ENCODE measurements at regions not wholly inside any gene's neighbourhood (a gene's known extent, or its start where the extent isn't known, plus 50 kb on each side); places are given as distances from the start of the nearest gene placed in this dataset.

DNA sequence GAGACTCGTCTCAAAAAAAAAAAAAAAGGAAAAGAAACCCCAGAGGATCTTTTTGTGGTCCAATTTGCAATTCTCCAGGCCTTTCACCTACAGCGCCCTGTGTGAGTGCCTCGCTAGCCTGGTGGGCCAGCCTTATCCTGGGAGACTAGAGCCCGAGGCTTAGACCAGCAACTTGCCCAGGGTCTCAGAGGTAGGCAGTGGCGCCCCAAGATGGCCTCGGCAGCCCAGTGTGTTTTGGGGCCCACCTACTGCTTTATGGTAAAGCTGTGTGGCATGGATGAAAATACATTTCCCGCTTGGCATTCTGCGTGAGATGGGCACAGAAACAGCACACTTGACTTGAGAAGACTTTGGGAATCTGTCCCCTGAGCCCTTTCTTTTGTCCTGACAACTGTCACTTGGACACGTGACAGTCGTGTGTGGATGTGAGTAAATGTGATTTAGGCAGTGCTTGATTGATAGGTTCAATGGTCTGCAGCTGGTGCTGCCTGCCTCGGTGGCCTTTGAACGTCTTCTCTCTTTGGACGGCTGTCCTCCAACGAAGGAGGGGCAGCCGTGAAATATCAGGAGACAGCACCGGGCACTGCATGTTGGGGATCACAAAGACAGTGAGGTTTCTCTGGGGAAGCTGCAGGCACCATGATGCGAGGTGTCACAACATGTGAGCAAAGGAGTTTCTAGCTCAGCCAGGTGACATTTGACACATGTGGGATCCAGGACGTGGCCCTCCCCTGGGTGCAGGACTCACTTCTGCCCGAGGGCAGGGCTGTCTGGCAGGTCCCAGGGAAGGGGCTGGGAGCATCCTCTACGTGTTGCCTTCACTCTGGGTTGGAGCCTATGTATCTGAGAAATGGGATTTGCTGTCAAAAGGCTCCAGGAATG lies 209.5 kb upstream of the TWIST2 start:
- no peak for DNase-seq

DNA sequence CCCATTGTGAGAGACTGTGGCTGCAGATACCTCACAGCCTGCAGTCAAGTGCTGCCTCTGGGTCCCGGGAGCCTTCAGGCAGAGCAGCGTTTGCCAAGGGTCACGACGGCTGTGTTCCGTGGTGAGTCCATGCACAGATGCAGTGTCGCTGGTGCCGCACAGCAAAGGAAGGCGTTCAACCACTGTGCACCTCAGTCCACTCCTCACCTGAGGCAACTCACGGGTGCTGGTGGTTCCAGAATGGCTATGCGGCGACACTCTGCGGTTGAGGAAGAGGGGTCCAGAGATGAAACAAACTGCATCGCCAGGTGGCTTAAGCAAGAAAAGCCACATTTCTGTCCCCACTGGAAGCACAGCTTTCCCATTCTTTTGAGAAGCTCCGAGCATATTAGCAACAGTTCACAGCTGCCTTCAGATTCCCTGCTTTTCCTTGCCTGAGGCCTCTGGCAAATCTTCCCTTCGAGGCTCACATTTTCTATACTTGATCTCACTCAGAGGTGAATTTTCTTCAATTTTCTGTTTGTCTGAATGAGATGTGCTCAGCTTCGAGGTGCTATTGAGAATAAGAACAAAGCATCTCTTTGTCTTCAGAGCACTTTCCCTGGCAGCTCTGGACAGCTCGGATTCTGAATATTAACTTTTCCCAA lies 208.8 kb upstream of the TWIST2 start:
- no peak for DNase-seq

DNA sequence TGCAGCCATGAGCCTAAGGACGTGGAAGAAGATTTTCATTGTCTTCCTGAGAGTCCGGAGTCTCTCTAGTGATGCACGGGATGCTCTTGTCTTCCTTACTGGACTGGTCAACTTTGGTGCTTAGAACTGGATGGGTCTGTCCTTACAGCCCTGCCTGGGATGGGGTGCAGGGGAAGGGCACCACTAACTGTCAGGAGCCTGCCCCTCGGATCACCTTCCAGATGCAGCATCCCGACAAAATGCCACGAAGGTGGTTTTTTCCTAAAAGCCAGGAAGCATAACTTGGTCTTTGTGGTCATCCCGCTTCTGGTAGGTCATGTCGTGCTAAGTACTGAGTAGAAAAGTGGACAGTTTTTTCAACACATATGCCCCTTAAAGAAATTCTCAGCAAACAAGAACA lies 207.4 kb upstream of the TWIST2 start:
- DNase-seq: no peak

DNA sequence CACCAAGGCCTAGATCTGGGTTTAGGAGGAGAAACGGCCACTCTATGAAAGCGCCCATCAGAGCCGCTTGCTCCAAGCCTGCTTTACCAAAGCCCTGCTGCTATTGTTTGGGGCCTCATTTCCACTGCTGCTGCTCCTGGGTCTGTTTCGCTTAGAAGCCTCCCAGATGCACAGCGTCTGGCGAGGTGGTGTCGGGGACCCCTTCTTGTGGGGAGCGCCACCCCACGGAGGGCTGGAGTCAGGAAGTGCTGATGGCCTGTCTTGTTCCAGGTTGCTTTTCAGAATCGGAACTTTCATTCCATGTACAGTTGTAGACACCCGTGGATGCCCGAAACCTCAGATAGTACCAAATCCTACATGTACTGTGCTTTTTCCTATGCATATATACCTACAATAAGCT lies 204.9 kb upstream of the TWIST2 start:
- no peak for DNase-seq

DNA sequence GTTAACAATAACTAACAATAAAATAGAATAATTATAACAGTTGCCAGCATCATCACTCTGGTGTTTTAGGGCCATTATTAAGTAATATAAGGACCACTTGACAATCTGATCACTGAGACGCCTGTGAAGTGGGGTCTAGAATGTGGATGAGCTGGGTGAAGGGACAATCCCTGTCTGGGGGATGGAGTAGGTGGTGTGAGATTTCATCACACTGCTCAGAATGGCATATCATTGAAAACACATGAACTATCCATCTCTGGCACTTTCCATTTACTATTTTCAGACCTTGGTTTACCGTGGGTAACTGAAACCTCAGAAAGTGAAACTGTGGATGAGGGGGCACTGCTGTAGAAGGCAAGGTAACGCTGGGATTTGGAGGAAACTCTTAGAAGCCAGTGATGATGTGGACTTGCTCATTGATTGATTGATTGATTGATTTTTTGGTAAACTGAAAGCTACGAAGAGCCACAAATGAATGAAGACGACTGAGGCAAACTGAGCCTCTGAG lies 204.4 kb upstream of the TWIST2 start:
- no peak for DNase-seq

DNA sequence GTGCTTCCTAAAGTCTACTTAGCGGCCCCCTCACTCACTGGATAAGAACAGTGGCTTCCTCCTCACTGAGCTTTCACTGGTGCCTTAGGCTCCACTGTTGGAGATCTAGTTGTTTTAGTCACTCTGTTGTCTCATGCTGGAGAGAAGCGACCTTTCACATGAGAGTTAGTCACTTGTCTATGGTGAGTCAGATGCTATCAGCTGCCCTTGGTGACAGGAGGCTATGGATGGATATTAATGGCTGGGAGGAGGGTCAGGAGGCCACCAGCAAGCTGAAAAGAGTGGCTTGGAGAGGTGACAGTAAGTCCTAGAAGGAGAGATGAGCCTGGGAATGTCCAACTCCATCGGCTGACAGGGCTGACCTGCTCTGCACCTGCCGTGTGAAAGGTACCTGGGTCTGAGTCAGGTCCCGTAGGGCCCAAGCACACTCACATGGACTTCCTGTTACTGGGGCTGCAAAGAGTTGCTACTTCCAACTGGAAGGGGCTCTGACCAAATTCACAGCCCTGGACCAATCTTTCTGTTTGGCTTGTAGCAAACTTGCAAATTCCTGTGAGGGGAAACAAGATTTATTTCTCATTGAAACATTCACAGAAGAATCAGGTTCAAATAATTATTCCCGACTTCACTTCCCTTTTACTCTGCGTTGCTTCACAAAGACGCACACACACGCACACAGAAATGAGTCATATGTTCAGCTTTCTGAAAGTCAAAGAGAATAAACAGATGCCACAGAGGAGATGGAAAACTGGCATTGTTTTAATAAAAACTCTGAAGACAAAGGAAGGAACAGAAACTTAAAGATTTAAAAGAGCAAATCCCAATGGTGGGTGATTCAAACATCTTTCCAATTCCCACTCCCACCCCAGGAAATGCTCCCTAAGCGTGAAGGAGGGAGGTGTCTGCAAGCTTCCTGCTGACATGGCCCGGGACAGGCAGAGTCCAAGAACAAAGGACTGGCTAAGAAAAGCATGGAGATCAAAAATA lies 203.5 kb upstream of the TWIST2 start:
- DNase-seq: no peak

DNA sequence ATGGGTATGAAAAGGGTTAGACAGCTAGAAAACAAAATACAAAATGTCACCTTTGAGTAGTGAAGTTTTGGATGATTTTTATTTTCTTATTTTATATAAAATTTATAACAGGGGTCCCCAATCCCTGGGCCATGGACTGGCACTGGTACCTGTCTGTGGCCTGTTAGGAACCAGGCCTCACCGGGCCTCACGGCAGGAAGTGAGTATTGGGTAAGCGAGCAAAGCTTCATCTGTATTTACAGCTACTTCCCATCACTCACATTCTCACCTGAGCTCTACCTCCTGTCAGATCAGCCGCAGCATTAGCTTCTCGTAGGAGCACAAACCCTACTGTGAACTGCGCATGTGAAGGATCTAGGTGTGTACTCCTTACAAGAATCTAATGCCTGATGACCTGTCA lies 202.8 kb upstream of the TWIST2 start:
- no peak for DNase-seq

DNA sequence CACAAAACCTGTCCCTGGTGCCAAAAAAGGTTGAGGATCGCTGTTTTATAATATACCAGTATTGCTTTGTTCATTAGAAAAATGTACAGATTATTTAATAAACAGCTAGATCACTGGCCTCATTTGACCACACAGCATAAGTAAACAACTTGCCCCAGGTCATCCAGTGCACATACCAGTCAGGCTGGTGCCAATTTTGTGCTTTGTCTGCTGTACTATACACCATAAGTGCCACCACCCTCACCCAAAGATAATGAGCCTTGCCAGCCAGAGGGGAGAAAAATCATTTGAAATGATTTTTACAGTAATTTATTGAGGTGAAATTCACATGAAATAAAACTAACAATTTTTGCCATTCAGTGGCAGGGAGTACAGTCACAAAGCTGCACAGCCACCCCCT lies 202.2 kb upstream of the TWIST2 start:
- DNase-seq: no peak

DNA sequence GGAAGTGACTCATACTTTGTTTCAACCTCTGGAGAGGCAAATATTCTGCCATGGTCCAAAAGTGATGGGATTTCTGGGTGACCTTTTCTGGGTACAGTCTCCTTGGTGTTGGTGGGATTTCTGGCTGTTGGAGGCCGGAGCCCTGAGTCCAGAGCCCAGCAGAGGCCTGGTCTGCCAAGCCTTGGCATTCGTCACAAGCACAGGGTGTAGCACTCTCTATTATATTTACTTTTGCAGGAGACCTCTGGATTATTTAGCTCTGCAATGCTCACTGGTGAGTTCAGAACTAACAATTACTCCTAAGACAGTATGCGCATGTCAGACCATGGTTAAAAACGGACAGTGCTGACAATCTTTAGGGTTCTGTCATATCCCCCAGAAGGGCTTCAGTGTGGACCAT lies 201.6 kb upstream of the TWIST2 start:
- no peak for DNase-seq

DNA sequence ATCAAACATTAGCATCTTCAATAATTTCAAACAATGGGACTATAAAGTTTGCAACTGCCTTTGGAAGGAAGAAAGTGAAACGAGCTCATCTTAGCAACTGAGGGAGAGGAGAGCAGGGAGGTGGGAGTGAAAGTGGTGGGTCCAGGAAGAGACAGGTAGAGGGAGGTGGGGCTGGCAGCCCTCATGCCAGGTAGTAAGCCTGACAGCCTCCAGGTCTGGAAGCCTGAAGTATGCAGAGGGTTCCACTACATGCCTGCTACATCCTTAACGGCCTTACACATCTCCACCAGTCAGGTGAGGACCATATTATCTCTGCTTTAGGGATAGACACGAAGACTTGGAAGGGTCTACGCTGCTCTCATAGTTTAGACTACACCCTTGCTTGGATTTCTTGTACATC lies 201.1 kb upstream of the TWIST2 start:
- DNase-seq: no peak

DNA sequence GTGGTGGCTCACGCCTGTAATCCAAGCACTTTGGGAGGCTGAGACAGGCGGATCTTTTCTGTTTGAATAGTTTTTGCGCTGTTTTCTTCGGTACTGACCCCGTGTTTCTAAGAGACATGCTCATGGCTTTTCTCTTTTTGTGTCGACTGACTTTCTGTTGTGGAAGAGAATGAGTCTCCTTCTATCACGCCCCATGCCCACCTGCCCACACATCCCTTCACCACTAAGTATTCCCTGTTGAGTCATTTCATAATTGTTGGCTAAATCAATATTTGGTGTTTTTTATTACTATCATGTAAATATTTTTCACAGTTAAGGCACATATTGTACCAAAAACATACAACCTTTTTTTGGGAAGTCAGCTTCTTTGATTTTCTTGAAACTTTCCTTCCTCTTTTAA lies 198.8 kb upstream of the TWIST2 start:
- no peak for DNase-seq

DNA sequence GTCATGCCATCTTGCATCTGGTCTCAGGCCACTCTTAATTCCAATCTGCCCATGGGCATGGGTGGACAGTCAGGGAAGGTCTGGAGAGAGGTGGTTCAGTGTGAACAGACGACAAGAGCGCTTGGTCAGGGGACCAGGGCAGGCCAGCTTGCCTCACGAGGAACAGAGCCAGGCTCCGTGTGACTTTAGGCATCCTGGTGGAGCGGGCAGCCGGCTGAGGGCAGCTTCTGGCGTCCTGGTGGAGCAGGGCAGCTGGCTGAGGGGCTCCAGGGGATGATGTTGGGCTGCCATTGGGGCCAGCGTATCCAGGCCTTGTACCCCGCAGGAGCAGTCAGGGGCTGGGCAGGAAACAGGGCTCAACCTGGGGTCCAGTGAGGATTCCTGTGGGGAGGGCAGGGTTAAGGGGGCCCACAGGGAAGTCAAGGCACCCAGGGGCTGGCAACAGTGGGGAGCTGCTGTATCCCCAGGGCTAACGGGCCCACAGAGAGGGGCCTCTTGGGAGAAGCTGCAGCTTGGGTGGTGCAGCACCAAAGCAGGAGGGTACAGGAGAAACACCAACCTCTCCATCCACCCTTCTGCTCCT lies 197.9 kb upstream of the TWIST2 start:
- DNase-seq: no peak

DNA sequence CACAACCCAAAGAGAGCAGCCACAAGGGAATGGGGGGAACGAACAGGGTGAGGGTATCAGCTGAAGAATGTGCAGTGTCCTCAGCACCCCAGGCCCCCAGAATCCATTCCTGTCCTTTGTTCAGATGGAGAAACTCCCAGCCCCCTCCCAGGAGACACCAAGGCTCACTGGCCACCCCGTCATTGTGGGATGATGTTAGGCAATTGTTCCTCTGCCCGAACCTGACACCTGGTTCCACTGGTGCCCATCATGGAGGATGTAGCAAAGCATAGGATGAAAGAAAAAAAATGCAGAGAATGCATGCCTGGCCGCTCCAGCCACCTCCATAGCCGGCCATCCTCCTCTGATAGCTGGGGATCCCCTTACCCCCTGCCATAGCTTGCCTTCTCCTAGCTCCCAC lies 197.3 kb upstream of the TWIST2 start:
- DNase-seq: no peak

DNA sequence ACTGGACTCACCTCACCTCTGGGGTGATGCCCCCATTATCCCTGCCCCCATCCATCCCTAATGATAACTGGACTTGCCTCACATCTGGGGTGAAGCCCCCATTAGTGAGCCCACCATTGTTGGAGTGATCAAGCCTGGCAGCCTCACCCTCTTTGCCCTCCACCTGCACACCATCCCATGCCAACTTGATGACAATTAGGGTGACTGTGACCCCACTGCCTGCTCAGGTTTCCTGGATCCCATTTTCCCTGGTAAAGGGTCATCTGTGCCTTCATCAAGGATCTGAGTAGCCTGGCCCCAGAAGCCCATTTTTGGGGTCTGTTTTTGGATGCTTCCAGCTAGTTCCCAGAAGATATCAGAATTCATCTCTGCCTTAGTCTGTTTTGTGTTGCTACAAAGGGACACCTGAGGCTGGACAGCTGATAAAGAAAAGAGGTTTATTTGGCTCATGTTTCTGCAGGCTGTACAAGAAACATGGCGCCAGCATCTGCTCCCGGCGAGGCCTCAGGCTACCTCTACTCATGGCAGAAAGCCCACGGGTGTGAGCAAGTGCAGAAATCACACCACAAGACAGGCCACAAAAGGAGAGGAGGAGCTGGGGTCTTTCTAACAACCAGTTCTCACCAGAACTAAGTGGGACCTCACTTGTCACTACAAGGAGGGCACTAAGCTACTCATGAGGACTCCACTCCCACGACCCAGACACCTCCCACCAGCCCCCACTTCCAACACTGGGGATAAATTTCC lies 196.4 kb upstream of the TWIST2 start:
- DNase-seq: no peak

DNA sequence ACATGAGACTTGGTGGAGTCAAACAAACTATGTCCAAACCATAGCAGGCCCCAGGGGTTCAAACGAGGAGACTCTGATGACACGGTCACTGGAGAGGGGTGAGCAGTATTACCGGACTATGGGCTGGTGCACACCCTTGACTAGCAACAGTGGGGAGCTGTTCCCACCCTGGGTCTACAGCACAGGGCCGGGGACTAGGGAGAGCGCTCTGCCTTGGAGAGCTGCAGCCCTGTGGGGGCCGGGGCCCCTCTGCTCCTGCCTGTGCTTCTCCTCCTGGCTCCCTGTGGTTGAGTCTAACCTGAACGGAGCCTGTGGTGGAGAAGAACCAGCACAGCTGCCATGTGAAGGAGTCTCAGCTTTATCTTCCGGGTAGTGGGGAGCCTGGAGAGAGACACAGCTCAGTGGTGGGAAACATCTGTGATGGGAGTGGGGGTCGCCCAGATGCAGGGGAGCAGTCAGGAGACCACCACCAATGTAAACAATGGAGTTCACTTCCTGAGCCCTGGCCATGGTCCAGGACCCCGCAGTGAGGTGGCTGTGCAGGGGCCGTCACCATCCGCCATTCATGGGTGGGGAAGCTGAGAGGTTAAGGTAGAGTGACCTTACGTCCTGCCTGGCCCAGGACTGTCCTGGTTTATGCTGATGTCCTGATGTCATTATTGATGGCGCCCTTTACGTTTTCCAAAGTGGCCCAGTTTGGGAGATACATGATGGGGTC lies 195.7 kb upstream of the TWIST2 start:
- no peak for DNase-seq

DNA sequence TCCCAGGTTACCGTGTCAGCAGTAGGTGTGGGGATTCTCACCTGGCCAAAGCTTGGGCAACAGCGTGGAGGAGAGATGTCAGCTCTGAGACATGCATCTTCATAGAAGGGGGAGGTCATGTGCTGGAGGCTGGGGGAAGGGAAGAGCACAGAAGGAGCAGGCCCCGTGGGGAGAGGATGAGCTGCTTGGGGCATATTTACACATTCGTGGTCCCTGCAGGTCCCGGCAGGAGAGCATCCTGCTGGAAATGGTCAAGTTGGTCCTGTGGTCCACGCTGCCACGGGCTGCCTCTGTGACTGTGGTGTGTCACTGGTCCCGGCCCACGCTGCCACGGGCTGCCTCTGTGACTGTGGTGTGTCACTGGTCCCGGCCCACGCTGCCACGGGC lies 195.1 kb upstream of the TWIST2 start:
- DNase-seq: no peak

DNA sequence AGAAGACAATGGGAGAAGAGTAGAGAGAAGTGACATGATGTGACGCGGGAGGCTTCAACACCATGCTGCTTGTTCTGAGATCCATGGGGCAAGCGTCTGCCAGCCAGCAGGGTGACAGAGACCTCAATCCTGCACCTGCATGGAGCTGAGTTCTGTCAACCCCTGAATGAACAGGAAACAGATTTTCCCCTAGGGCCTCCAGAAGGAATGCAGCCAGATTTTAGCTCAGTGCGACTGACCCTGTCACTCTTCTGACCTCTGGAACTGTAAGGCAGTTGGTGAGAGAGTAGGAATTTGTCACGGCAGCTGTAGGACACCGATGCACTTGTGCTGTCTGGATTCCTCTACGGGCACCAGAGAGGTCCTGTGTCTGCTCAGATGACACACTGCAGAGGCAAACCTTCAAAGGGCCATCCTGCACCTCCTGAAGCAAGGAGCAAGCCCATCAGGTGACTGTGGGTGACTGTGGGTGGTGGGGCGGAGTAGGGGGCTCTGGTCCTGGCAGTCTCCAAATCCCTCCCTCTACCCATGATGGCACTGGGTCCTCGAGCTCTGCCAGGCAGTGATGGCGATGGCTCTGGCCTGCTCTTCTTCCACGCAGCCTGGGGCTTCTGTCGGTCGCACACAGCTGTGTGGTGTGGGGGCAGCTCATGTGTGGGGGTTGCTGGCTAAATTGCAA lies 194.3 kb upstream of the TWIST2 start:
- no peak for DNase-seq

DNA sequence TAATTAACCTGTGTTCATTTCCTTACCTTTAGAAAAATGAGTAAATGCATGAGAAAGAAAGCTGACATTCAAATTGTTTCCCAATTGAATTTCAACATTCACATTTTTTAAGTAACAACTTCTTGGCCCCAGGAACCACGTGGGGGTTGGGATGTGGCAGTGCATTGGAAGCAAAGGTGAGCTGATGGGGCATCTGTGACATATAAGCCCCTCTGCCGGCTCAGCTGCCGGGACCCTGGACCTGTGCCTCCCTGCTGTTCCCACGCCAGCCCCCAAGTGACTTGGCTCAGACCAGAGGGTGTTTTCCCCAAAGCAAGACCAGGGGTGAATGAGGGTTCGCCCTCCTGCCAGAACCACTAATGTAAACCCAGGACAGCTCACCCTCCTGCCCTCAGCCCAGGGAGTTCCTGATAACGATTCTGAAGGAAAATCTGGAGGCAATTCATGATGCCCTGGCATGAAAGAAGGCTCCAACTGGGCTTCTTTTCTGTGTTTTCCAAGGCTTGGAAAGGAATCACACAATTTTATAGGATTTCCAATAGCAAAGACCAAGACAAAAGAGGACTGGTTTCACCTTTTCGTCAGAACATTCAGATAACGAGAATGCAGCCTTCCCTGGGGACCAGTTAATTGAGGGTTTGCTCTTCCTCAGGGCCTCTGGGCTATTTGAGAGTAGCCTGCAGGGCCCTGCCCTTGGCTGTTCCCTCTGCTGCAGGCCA lies 193.2 kb upstream of the TWIST2 start:
- no peak for DNase-seq

DNA sequence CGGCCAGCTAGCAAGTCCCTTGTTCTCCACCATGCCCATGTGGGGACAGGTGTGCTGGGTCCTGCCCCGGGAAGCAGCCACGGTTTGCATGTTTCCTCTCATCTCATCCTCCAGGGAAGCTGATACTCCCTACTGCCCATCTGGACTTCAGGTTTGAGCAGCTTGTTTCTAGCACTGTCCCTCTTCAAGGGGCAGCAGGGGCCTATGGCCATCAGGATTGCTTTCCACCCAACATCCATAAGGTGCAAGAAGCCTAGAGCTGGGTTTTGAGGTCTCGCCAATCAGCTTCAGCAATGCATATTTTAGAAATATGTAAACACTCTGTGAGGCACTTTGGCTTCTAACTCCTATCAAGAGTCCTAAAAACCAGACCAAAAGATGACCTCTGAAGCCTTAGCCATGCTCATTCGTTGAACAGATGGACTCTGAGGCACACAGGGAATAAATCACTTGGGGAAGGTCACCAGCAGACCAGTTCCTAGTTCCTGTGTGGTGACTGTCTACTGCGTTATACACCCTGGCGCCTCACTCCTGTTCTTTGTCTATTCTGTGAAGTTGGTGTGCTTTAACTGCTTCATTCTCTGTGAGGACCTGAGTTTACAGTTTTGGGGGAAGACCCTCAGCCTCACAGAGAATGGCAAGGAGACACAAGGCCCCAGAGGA lies 192.6 kb upstream of the TWIST2 start:
- no peak for DNase-seq

All from NCI-H2029 treated with DMSO at 0.1 percent for 48 hours (cell line).